ENCODE measurements at regions not wholly inside any gene's neighbourhood (a gene's known extent, or its start where the extent isn't known, plus 50 kb on each side); places are given as distances from the start of the nearest gene placed in this dataset.

DNA sequence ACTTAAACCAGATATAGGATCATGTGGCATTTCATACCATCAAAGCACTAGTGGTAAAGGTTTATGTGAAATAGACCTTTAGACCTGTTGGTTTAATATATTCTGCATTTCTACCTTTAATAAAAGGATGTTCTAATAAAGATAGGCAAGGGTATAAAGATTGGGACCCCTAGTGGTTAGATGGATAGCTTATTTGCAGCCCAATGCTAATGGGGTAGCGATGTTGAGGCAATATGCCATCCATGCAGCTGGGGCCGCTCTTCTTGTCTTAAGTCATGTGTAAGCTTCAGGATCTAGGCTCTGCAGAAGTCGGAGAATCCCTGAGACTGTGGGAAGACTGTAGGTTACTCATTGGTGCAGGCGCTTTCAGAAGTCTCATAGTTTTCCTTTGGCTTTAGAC, 114.9 kb downstream of the ICOS start:
- H3K4me1 Mint-ChIP-seq: no peaks in the 10 kb centered on the region
- H3K36me3 Mint-ChIP-seq (ENCODE audit: low read depth): no peaks in the 10 kb centered on the region
- H3K4me3 Mint-ChIP-seq: no peak overlapping the region
- TF ChIP-seq, protein P1, sequence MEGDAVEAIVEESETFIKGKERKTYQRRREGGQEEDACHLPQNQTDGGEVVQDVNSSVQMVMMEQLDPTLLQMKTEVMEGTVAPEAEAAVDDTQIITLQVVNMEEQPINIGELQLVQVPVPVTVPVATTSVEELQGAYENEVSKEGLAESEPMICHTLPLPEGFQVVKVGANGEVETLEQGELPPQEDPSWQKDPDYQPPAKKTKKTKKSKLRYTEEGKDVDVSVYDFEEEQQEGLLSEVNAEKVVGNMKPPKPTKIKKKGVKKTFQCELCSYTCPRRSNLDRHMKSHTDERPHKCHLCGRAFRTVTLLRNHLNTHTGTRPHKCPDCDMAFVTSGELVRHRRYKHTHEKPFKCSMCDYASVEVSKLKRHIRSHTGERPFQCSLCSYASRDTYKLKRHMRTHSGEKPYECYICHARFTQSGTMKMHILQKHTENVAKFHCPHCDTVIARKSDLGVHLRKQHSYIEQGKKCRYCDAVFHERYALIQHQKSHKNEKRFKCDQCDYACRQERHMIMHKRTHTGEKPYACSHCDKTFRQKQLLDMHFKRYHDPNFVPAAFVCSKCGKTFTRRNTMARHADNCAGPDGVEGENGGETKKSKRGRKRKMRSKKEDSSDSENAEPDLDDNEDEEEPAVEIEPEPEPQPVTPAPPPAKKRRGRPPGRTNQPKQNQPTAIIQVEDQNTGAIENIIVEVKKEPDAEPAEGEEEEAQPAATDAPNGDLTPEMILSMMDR (IDR thresholded peaks at IDR 0.05; ENCODE audit: unreplicated experiment in 3 of 3): no peak
- H3K9me3 Mint-ChIP-seq: no peaks in the 10 kb centered on the region
- H3K27me3 Mint-ChIP-seq (ENCODE audit: low read depth): peaks cover 21% of the 10 kb centered on the region
- no peak overlapping the region for H3K27ac Mint-ChIP-seq

DNA sequence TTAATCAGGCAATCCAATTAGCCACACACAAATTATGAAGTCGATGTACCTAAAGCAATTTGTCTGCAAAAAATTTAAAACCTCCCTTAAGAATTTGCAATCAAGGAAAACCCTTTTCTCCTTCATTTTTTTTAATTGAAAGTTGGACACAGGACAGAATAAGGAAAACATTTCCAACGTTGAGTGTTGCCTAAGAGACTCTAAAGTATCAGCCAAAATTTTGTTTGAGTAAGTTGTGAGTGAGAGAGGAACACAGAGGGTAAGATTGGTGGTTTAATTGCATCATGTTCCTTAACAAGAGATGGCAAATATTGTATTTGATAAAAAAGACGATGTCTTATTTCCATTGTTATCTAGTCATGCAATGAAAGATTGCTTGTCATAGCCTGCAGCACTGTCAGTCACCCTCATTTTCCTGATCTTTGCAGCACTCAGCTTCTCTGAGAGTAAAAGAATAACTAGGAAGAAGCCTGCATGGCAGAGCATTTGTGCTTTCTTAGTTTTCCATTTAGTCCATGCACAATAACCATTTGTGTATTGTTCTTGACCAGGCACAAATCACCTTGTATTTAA, 115.5 kb downstream of the ICOS start:
- H3K27me3 Mint-ChIP-seq (ENCODE audit: low read depth): peaks cover 21% of the 10 kb centered on the region
- H3K36me3 Mint-ChIP-seq (ENCODE audit: low read depth): no peaks in the 10 kb centered on the region
- no peak overlapping the region for H3K4me3 Mint-ChIP-seq
- H3K9me3 Mint-ChIP-seq: no peaks in the 10 kb centered on the region
- H3K27ac Mint-ChIP-seq: no peak overlapping the region
- no peaks in the 10 kb centered on the region for H3K4me1 Mint-ChIP-seq
- TF ChIP-seq, protein P1 (IDR thresholded peaks at IDR 0.05; ENCODE audit: unreplicated experiment in 3 of 3): no peak

DNA sequence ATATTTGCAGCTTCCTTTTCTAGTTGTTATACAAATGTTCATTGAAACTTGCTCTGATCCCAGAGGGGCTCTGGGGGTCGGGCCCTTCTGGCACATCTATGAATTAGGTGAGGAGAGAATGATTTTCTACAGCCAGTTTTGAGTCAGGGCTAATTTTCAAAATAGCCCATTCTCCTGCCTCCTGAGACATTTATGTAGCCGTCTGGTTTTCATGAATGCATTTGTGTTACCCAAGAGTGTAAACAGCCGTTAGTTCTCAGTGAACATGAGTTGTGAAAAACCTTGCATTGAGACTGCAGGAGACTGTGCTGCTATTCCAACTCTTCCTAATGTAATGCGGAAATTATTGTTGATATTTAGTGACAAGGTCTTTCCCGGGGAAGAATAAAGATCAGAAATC, 122.5 kb downstream of the ICOS start:
- TF ChIP-seq, protein P1 (IDR thresholded peaks at IDR 0.05; ENCODE audit: unreplicated experiment in 3 of 3): no peak
- Mint-ChIP-seq H3K4me3 (no peak overlapping the region), H3K27ac (no peak overlapping the region), H3K9me3 (no peaks in the 10 kb centered on the region), H3K4me1 (no peaks in the 10 kb centered on the region), H3K36me3 (ENCODE audit: low read depth) (no peaks in the 10 kb centered on the region), H3K27me3 (ENCODE audit: low read depth) (peaks cover 4% of the 10 kb centered on the region)

DNA sequence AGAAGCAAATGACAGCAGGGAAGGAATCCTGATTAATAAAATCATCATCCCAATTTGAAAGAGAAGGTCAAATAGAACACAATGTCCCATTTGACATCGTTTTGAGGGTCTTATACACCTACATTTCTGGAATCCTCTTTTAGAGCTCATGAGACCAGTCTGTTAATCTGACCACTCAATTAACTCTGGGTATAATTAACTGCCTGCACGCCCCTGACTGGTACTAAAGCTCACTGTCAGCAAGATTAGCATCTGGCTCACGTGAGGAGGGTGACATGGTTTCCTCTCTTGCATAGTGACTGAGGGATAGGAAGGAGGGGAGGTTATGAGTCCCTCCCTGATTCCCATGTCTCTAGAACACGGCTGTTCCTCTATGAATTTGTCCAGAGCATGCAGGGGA, 124.3 kb downstream of the ICOS start:
- Mint-ChIP-seq H3K4me1 (no peaks in the 10 kb centered on the region), H3K27ac (no peak overlapping the region), H3K4me3 (no peak overlapping the region)

DNA sequence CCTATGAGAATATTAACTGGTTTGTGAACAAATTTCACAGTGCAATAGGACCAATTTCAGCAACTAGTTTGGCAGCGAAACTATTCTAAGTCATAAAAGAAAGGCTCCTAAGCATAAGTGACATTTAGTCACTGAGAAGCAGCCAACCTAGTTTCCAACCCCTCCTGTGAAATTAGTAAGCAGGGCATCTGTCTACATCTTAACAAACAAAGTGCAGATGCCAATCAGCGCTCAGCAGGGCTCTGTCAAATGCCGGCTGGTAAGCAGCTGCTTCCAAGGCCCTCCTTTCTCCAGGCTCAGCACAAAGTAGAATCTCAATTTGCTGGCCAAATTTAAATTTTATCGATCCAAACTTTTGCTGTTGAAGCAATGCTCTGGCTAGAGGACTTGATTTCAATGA, 124.7 kb downstream of the ICOS start:
- Mint-ChIP-seq H3K27me3 (ENCODE audit: low read depth) (no peaks in the 10 kb centered on the region), H3K36me3 (ENCODE audit: low read depth) (no peaks in the 10 kb centered on the region), H3K27ac (no peak overlapping the region), H3K4me3 (no peak overlapping the region), H3K9me3 (no peaks in the 10 kb centered on the region), H3K4me1 (no peaks in the 10 kb centered on the region)
- TF ChIP-seq, protein P1 (IDR thresholded peaks at IDR 0.05; ENCODE audit: unreplicated experiment in 3 of 3): no peak

More for the DNA sequence above, 124.3 kb downstream of the ICOS start:
- H3K27me3 Mint-ChIP-seq (ENCODE audit: low read depth): no peaks in the 10 kb centered on the region
- TF ChIP-seq, protein P1 (IDR thresholded peaks at IDR 0.05; ENCODE audit: unreplicated experiment in 3 of 3): no peak
- H3K36me3 Mint-ChIP-seq (ENCODE audit: low read depth): no peaks in the 10 kb centered on the region
- no peaks in the 10 kb centered on the region for H3K9me3 Mint-ChIP-seq

DNA sequence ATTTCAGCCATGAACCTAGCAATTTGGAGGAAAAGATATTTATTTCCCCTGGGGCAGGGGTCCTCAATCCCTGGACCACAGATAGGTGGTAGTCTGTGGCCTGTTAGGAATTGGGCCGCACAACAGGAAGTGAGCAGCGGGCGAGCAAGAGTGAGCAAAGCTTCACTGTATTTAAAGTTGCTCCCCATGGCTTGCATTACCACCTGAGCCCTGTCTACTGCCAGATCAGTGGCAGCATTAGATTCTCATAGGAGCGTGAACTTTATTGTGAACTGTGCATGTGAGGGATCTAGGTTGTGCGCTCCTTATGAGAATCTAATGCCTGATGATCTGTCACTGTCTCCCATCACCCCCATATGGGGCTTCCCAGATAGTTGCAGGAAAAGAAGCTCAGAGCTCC, 127.6 kb downstream of the ICOS start:
- Mint-ChIP-seq H3K27me3 (ENCODE audit: low read depth) (no peaks in the 10 kb centered on the region), H3K4me1 (no peaks in the 10 kb centered on the region), H3K4me3 (no peak overlapping the region), H3K27ac (no peak overlapping the region), H3K9me3 (no peaks in the 10 kb centered on the region), H3K36me3 (ENCODE audit: low read depth) (no peaks in the 10 kb centered on the region)
- TF ChIP-seq, protein P1 (IDR thresholded peaks at IDR 0.05; ENCODE audit: unreplicated experiment in 3 of 3): no peak

Data from nephron (organoid).